WTC11 (cell line): ENCODE measurements at regions not wholly inside any gene's neighbourhood (a gene's known extent, or its start where the extent isn't known, plus 50 kb on each side); places are given as distances from the start of the nearest gene placed in this dataset.

Source experiments
- ATAC-seq: fragments of 200-7000 bp; cut with Tn5 transposase; 2 replicates; pipeline ENCODE4 v1.10.0; 2021; ENCODE audit warnings: mild to moderate bottlenecking, moderate library complexity
- CTCF ChIA-PET: fragments of 300-600 bp; sonication (Branson Sonifier 250); formaldehyde crosslinking; loops from one replicate; lab custom pipeline; 2021; ENCODE audit warnings: antibody characterized with exemption; lab: Charles Lee
- POLR2A ChIA-PET: fragments of 350-600 bp; sonication (Branson Sonifier 250); formaldehyde crosslinking; loops from one replicate; lab custom pipeline; 2021; ENCODE audit warnings: antibody characterized with exemption; lab: Charles Lee
- DNase-seq: peaks from one replicate; pipeline ENCODE4 v3.0.0; 2021; ENCODE audit warnings: low spot score
- H3K27ac Mint-ChIP-seq: 2 replicates; pipeline ENCODE4 v1.8.0; 2021; ENCODE audit warnings: mixed read lengths
- H3K27me3 Mint-ChIP-seq: 2 replicates; pipeline ENCODE4 v1.8.0; 2021; ENCODE audit warnings: low read depth, mild to moderate bottlenecking, moderate library complexity, mixed read lengths
- H3K36me3 Mint-ChIP-seq: 2 replicates; pipeline ENCODE4 v1.8.0; 2021; ENCODE audit warnings: mixed read lengths
- H3K4me1 Mint-ChIP-seq: 2 replicates; pipeline ENCODE4 v1.8.0; 2022; ENCODE audit warnings: mixed read lengths
- H3K4me3 Mint-ChIP-seq: 2 replicates; pipeline ENCODE4 v1.8.0; 2021; ENCODE audit warnings: mild to moderate bottlenecking, moderate library complexity, mixed read lengths
- H3K9me3 Mint-ChIP-seq: 2 replicates; pipeline ENCODE4 v1.8.0; 2021; ENCODE audit warnings: mixed read lengths
- AR ChIP-seq: fragments of 250-450 bp; sonication (Bioruptor Pico); IDR thresholded peaks from 2 replicates; pipeline ENCODE4 v1.9.0; 2021; ENCODE audit warnings: mild to moderate bottlenecking
- ATF1 ChIP-seq: sonication (generic); formaldehyde crosslinking; IDR thresholded peaks from 2 replicates; pipeline ENCODE4 v1.8.1; 2023; ENCODE audit warnings: mild to moderate bottlenecking, moderate library complexity, missing genetic modification reagents
- ATF2 ChIP-seq: sonication (generic); formaldehyde crosslinking; IDR thresholded peaks from 2 replicates; pipeline ENCODE4 v1.8.1; 2022; ENCODE audit warnings: low read depth, missing genetic modification reagents, borderline replicate concordance
- E2F4 ChIP-seq: sonication (generic); formaldehyde crosslinking; IDR thresholded peaks from 2 replicates; pipeline ENCODE4 v1.8.1; 2022; ENCODE audit warnings: low read depth, mild to moderate bottlenecking, moderate library complexity, missing genetic modification reagents, borderline replicate concordance
- FOXP1 ChIP-seq: sonication (generic); formaldehyde crosslinking; IDR thresholded peaks from 2 replicates; pipeline ENCODE4 v1.8.0; 2022; ENCODE audit warnings: missing genetic modification reagents, mild to moderate bottlenecking, moderate library complexity, borderline replicate concordance
- HMGXB4 ChIP-seq: sonication (generic); formaldehyde crosslinking; IDR thresholded peaks from 2 replicates; pipeline ENCODE4 v1.8.1; 2023; ENCODE audit warnings: mild to moderate bottlenecking, moderate library complexity, missing genetic modification reagents
- MXD4 ChIP-seq: fragments of 250-450 bp; sonication (Bioruptor Pico); IDR thresholded peaks from 2 replicates; pipeline ENCODE4 v1.8.0; 2021; ENCODE audit warnings: mild to moderate bottlenecking, moderate library complexity, borderline replicate concordance
- MYBL2 ChIP-seq: sonication (generic); formaldehyde crosslinking; IDR thresholded peaks from 2 replicates; pipeline ENCODE4 v1.8.1; 2023; ENCODE audit warnings: mild to moderate bottlenecking, moderate library complexity, missing genetic modification reagents
- NFYB ChIP-seq: sonication (generic); formaldehyde crosslinking; conservative IDR thresholded peaks from 2 replicates; pipeline ENCODE4 v1.8.0; 2022; ENCODE audit warnings: low read depth, missing genetic modification reagents
- NR3C1 ChIP-seq: sonication (generic); formaldehyde crosslinking; conservative IDR thresholded peaks from 2 replicates; pipeline ENCODE4 v1.8.1; 2023; ENCODE audit warnings: low read depth, mild to moderate bottlenecking, missing genetic modification reagents
- TCF7 ChIP-seq: sonication (generic); formaldehyde crosslinking; IDR thresholded peaks from 2 replicates; pipeline ENCODE4 v1.8.0; 2022; ENCODE audit warnings: mild to moderate bottlenecking, low read depth, missing genetic modification reagents, moderate library complexity
- USF1 ChIP-seq: sonication (generic); formaldehyde crosslinking; IDR thresholded peaks from 2 replicates; pipeline ENCODE4 v1.8.0; 2022; ENCODE audit warnings: mild to moderate bottlenecking, missing genetic modification reagents
- USF2 ChIP-seq: sonication (generic); formaldehyde crosslinking; IDR thresholded peaks from 2 replicates; pipeline ENCODE4 v1.8.1; 2023; ENCODE audit warnings: mild to moderate bottlenecking, missing genetic modification reagents, moderate library complexity
- ZBTB21 ChIP-seq: sonication (generic); formaldehyde crosslinking; IDR thresholded peaks from 2 replicates; pipeline ENCODE4 v1.8.1; 2023; ENCODE audit warnings: mild to moderate bottlenecking, missing genetic modification reagents, borderline replicate concordance
- ZNF219 ChIP-seq: sonication (generic); formaldehyde crosslinking; IDR thresholded peaks from 2 replicates; pipeline ENCODE4 v1.8.0; 2023; ENCODE audit warnings: missing genetic modification reagents, mild to moderate bottlenecking, borderline replicate concordance
- ZNF263 ChIP-seq: sonication (generic); formaldehyde crosslinking; IDR thresholded peaks from 2 replicates; pipeline ENCODE4 v1.8.1; 2022; ENCODE audit warnings: low read depth, mild to moderate bottlenecking, moderate library complexity, missing genetic modification reagents

- TF ChIP-seq FOXP1 (CRISPR knock-in tag) (no peak), HMGXB4 (CRISPR knock-in tag) (no peak)
These were observed 813.2 kb downstream of the RNF144A start (continued) for GRCh38 chr2:7730449-7730848.

GRCh38 chr2:7730990-7731389 is 813.8 kb downstream of the RNF144A start:
- no peak overlapping the region for H3K4me3 Mint-ChIP-seq
- no peak for TF ChIP-seq FOXP1 (CRISPR knock-in tag)
- TF ChIP-seq E2F4 (CRISPR knock-in tag), result no peak
- no peak for TF ChIP-seq MYBL2 (CRISPR knock-in tag)
- TF ChIP-seq TCF7, result no peak
- no peak for TF ChIP-seq NR3C1 (CRISPR knock-in tag)
- TF ChIP-seq ZBTB21 (CRISPR knock-in tag), result no peak
- no peak for TF ChIP-seq ZNF263
- no peak for TF ChIP-seq USF2 (CRISPR knock-in tag)
- no peak for TF ChIP-seq MXD4 (CRISPR knock-in tag)
- no peak for TF ChIP-seq NFYB
- TF ChIP-seq USF1, result no peak
- TF ChIP-seq ZNF219, result no peak
- TF ChIP-seq ATF1 (CRISPR knock-in tag), result no peak
- TF ChIP-seq ATF2 (CRISPR knock-in tag), result no peak
- TF ChIP-seq AR (CRISPR knock-in tag), result no peak
- H3K27ac Mint-ChIP-seq, result no peak overlapping the region
- H3K36me3 Mint-ChIP-seq, result no peaks in the 10 kb centered on the region
- ChIA-PET CTCF (no interaction called here), POLR2A (no interaction called here)
- no peaks in the 10 kb centered on the region; the same call in 1 of the 2 replicates for H3K27me3 Mint-ChIP-seq
- no peak for ATAC-seq
- no peak for DNase-seq
- no peaks in the 10 kb centered on the region for H3K9me3 Mint-ChIP-seq
- peaks cover 18% of the 10 kb centered on the region for H3K4me1 Mint-ChIP-seq
